ENCODE measurements at regions not wholly inside any gene's neighbourhood (a gene's known extent, or its start where the extent isn't known, plus 50 kb on each side); places are given as distances from the start of the nearest gene placed in this dataset.

- TF ChIP-seq CTCF (conservative IDR thresholded peaks at IDR 0.05) (no peak), ZFX (IDR thresholded peaks at IDR 0.05) (no peak)
- H3K27ac ChIP-seq, result no peak overlapping the region
Observed at GRCh38 chr6:6537488-6538260, 50.8 kb upstream of the LY86 start.

GRCh38 chr6:6538261-6538660 is 50.3 kb upstream of the LY86 start:
- TF ChIP-seq ZFX (IDR thresholded peaks at IDR 0.05) (no peak), CTCF (conservative IDR thresholded peaks at IDR 0.05) (no peak)
- H3K27ac ChIP-seq, result no peak overlapping the region
